ENCODE measurements at regions not wholly inside any gene's neighbourhood (a gene's known extent, or its start where the extent isn't known, plus 50 kb on each side); places are given as distances from the start of the nearest gene placed in this dataset.

- no peaks in the 10 kb centered on the region for H3K36me3 ChIP-seq (ENCODE audit: insufficient read depth, low read length)
- H3K27me3 ChIP-seq (ENCODE audit: insufficient read depth, low read depth, low read length) = no peaks in the 10 kb centered on the region
- H4K20me1 ChIP-seq (ENCODE audit: insufficient read depth) = no peaks in the 10 kb centered on the region
- no peak overlapping the region for H3K4me3 ChIP-seq (ENCODE audit: low read length)
- no peak for TF ChIP-seq SMC3 (conservative IDR thresholded peaks at IDR 0.05; ENCODE audit: poor library complexity)
- TF ChIP-seq MXI1 (conservative IDR thresholded peaks at IDR 0.05; ENCODE audit: poor library complexity, severe bottlenecking) = no peak
- no peak for TF ChIP-seq CTCF (IDR thresholded peaks at IDR 0.05; ENCODE audit: poor library complexity, severe bottlenecking)
- TF ChIP-seq RAD21 (conservative IDR thresholded peaks at IDR 0.05) = no peak
- no peak for TF ChIP-seq TAF1 (IDR thresholded peaks at IDR 0.05; ENCODE audit: low read depth)
- no peak for TF ChIP-seq EZH2 (IDR thresholded peaks at IDR 0.05; ENCODE audit: borderline replicate concordance, insufficient read depth, low read length, poor library complexity, severe bottlenecking)
- no peak for TF ChIP-seq EP300 (conservative IDR thresholded peaks at IDR 0.05; ENCODE audit: poor library complexity, severe bottlenecking)
- no peak for TF ChIP-seq POLR2AphosphoS5 (IDR thresholded peaks at IDR 0.05)
- TF ChIP-seq REST (IDR thresholded peaks at IDR 0.05; ENCODE audit: borderline replicate concordance) = no peak
- H3K9me3 ChIP-seq (ENCODE audit: low read length) = no peaks in the 10 kb centered on the region
- H3K4me2 ChIP-seq (ENCODE audit: low read length) = no peak overlapping the region
- H3K27ac ChIP-seq (ENCODE audit: low read length) = no peak overlapping the region
- no peak overlapping the region for H2AFZ ChIP-seq (ENCODE audit: low read depth, low read length)
- no peaks in the 10 kb centered on the region for H3F3A ChIP-seq (ENCODE audit: insufficient read depth, low read length, poor library complexity, severe bottlenecking)
- no peaks in the 10 kb centered on the region for H3K79me2 ChIP-seq (replicated peaks; ENCODE audit: insufficient read depth, low read length)
- no peaks in the 10 kb centered on the region for H3K9me2 ChIP-seq (ENCODE audit: insufficient read depth, low read length)
- H3K9ac ChIP-seq (ENCODE audit: low read length) = no peak overlapping the region
Observed at GRCh38 chr1:30161953-30162352, 561.4 kb downstream of the MATN1 start.

GRCh38 chr1:30160999-30161689, 562.2 kb downstream of the MATN1 start:
- TF ChIP-seq EP300 (conservative IDR thresholded peaks at IDR 0.05; ENCODE audit: poor library complexity, severe bottlenecking) (no peak), TAF1 (IDR thresholded peaks at IDR 0.05; ENCODE audit: low read depth) (no peak)
- H2AFZ ChIP-seq (ENCODE audit: low read depth, low read length) = no peak overlapping the region
- H3K4me2 ChIP-seq (ENCODE audit: low read length) = no peak overlapping the region
- no peaks in the 10 kb centered on the region for H3K9me3 ChIP-seq (ENCODE audit: low read length)
- H3K79me2 ChIP-seq (replicated peaks; ENCODE audit: insufficient read depth, low read length) = no peaks in the 10 kb centered on the region
- H3F3A ChIP-seq (ENCODE audit: insufficient read depth, low read length, poor library complexity, severe bottlenecking) = no peaks in the 10 kb centered on the region
- no peaks in the 10 kb centered on the region for H3K9me2 ChIP-seq (ENCODE audit: insufficient read depth, low read length)
- H3K27ac ChIP-seq (ENCODE audit: low read length) = no peak overlapping the region
- H3K4me3 ChIP-seq (ENCODE audit: low read length) = no peak overlapping the region
- no peaks in the 10 kb centered on the region for H3K36me3 ChIP-seq (ENCODE audit: insufficient read depth, low read length)
- H4K20me1 ChIP-seq (ENCODE audit: insufficient read depth) = no peaks in the 10 kb centered on the region
- H3K27me3 ChIP-seq (ENCODE audit: insufficient read depth, low read depth, low read length) = no peaks in the 10 kb centered on the region
- no peak overlapping the region for H3K9ac ChIP-seq (ENCODE audit: low read length)

Measured in neural cell (in vitro differentiated cells).